NCI-H1436 (cell line): ENCODE measurements at regions not wholly inside any gene's neighbourhood (a gene's known extent, or its start where the extent isn't known, plus 50 kb on each side); places are given as distances from the start of the nearest gene placed in this dataset.

Source experiments
- DNase-seq: peaks from one replicate; lab custom pipeline; 2025; lab: John Stamatoyannopoulos, UW

DNA sequence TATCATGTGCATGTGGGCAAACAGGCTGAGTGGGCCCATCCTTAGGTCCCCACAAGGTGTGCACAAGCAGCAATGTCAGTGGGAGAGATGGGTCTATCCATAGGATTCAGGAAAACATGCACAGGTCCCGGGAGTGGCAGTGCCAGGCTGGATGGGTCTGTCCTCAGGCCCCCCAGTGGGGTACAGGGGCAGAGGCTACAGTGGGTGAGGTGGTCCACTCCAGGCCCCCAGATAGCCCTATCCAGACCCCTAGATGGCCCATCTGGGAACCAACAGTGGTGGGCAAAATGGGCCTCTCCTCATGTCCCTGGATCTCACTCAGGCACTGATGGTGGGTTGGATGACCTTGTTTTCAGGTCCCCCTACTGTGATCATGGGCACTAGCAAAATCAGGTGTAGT lies 277.8 kb upstream of the SYT1 start:
- DNase-seq: no peak

DNA sequence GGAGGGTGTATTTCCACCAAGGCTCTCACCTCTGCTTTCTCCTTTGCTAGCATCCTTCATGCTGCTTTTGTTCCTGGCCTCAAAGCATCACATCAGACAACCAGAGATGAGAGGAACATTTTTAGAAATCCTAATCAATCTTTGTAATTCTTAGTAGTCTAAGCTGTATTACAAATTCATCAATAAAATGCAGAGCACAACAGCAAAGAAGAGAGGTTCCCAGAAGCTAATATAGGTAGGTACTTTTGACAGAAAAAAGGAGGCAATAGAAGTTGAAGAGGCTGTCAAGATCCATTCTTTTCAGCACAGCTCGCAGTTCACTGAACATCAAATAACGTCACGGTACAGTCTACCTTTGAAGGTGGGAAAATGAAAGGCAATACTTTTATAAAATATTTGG lies 265.2 kb upstream of the SYT1 start:
- no peak for DNase-seq

DNA sequence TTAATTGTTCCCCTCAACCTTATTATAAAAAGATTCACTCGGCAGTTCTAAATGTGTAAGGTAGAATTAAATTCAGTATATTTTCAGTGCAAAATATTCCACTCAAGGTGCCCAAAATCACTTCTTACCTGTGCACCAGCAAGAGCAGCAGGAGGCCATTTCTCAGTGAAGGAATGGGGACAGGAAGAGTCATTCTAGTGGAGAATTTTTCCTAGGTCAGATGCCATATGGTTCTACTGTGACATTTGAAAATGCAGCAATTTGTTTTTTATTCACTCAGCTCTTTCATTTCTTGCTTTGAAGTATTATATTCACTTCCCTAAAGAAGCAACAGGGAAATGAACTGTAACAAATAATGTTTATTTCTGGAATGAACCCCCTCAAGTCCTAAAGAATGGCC lies 264.0 kb upstream of the SYT1 start:
- no peak for DNase-seq

DNA sequence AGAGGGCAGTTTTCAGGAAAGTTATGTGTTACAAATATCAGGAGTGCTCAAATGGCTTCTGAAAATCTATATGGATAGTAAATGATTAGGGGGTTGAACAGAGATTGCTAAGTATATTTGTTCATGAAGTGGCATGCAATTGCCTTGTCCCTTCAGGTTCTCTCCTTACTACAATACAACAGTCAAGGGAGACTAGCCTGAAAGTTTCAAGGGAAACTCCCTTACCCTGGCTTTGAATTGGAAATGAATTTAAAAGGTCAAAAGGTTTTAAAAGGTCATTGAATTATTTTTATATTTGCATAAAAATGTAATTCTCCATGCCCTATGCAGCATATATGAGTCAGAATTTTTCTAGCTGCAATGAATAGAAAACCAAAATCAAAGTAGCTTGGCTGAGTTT lies 253.1 kb upstream of the SYT1 start:
- no peak for DNase-seq

DNA sequence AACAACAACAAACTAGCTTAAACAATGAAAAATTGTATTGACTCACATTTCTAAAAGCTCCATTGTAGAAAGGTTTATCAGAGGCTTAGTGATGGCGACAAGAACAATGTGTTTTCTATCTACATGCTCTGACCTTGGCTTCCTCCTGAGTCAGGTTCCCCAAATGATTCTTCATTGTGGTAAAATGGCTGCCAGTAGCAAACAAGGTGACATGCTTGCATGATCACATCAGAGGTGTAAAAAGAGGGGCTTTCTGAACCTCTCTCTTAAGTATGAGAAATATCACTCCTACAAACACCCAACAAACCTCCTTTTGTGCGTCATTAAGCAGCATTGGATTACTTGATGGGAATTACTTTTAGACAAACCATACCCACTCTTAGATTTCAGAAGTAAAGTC lies 252.4 kb upstream of the SYT1 start:
- DNase-seq: no peak

DNA sequence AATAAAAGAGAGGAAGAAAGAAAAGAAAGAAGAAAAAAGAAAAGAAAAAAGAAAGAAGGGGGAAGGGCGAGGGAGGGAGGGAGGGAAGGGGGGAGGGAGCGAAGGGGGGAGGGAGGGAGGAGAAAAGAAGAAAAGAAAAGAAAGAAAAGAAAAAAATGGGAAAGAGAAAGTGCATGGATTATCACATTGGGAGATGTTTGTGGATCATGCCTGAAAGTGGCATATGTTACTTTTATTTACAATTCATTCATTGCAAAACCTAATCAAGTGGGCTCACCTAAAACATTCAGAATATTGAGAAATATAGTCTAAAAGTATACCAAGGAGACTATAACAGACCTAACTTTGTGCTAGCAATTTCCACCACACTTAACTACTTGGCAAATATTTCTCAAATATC lies 246.9 kb upstream of the SYT1 start:
- DNase-seq: no peak

DNA sequence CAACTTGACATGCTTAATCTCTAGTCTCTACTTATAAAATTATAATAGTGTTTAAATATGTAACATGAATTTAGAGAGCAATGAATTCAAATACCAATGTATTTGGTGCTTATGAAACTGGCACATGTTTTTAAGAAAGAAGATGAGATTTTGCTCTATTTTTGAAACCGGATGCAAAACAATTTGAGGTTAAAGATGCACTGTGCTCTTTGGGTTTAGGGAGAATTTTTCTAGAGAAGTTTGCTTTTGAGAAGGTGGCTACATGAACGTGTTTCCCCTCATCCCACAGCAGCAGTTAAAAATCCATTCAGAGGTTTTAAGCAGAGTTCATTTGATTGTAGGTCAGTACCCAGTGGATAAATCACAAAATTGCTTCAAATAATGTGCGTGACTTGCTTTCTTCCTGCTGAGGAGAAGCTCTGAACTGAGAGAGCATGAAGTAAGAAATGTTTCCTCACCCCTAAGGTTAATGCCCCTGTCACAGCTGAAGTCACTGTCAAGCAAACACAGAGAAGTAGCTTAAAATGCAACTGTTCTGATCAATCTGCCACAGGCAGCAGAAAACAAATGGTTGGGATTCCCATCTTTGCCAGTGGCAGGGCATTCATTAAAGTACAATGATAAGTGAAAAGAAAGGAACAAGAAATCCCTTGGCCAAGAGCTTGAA lies 241.9 kb upstream of the SYT1 start:
- no peak for DNase-seq

DNA sequence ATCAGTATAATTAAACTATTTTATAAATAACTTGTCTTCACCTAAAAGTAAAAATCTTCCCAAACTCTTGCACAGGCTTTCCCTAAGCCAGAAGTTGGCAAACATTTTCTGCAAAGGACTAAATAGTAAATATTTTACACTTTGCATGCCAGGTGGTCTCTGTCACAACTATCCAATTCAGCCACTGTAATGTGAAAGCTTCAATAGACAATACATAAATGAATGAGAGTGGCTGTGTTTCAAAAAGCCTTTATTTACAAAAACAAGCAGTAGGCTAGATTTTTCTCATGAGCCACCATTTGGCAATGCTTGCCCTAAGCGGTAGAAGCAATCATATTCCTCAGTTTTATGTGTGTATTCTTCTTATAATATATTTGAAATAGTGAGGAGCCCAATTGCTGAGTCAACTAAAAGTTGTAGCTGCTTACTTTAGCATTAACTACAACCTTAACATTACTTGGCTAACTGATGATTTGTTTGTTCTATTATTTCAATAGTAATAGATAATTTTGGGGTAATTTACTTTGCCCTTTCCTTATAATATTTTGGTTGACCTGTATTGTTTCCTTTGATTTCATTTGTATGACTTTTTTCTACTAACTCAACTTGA lies 236.0 kb upstream of the SYT1 start:
- DNase-seq: no peak

DNA sequence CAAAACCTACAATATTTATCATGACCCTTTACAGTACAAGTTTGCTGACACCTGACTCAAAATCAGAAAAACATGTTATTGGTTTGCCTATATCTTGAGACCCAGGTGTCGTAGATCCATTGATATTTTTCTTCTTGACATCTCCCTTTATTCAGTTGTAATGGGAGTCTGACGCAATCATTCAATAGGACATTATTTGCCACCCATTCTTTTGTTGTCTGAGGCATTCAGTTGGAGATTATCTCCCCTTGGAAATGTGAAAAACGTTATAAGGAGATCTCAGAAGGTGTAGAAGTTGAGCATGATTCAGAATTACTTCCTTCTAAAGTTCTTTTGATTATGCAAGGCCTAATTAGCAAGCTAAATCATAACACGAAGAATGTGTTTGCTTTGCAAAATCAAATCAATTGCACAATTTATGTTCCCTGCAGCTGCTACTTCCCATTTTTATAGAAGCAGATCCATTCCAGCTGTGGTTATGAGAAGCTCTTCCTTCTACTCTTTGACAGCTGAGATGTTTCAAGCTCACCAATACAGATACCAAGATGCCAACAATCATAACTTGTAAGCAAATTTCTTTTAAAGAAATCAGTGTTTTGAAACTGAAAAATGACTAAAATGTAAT lies 228.2 kb upstream of the SYT1 start:
- DNase-seq: no peak

DNA sequence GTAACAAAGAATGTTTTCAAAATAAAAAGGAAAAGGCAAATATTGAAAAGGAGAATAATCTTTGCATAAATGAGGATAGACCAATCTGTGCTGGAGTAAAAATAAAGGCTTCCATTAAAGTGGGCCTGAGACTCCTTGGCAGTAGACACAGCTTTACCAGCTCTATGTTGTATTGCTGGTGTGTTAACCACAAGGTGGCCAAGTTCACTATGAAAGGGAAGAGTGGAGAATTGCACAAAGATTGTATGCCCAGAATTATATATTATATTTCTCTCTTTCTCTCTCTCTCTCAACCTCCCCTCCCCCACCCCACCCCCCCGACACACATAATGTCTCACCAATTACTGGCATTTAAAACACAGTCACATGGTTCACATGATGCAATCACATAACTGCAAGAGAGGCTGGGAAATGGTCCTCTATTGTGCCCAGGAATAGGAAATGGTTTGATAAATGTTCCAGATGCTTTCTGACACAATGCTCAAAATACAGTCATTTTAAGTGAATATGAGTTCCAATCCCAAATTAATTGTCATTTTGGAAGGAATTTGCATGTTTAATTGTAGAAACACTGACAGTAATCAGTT lies 222.6 kb upstream of the SYT1 start:
- DNase-seq: no peak

DNA sequence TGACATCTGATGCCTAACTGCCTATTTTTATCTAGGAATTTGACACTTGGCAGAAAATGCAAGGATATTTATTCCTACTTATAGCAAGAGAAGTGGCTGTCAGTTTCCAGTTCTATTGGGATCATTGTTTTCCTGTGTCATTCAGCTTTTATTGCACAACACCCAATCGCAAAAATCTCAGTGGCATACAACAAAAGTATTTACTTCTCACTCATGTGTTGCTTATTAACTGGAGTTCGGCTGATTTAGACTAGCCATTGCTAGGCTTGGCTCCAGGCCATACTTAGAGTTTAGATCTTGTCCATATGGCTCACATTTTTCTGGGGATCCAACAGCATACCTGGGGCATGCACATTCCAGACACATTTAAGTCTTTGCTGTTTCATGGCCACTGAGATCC lies 218.6 kb upstream of the SYT1 start:
- DNase-seq: no peak

DNA sequence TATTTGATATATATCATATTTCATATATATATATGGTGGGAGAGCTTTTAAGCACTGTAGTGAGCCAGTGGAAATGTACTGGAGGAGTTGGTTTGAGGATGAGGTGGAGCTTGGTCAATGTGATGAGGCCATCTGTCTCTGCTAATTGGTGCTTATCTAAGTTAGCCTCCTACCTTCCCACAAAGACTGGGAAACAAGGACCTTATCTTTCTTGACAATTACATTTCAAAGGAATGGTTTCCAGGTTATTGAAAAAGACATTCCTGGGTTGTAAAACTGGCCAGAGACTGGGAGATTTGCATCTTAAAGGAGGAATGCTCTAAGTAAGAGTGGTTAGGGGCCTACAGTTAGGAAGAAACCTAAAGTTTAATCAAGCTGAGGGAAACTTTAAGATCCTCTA lies 212.8 kb upstream of the SYT1 start:
- DNase-seq: no peak

DNA sequence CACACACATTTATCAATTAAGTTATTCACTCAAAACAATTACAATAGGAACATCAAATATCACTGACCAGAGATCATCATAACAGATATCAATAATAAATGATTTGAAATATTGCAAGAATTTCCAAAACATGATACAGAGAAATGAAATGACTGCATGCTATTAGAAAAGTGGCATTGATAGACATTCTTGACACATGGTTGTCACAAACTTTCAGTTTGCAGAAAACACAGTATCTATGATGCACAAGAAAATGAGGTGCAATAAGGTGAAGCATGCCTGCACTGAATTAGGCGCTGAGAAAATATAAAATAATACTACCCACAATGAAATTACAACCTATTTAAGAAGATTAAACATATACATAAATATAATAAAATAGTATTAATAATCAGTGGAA lies 198.0 kb upstream of the SYT1 start:
- DNase-seq: no peak

DNA sequence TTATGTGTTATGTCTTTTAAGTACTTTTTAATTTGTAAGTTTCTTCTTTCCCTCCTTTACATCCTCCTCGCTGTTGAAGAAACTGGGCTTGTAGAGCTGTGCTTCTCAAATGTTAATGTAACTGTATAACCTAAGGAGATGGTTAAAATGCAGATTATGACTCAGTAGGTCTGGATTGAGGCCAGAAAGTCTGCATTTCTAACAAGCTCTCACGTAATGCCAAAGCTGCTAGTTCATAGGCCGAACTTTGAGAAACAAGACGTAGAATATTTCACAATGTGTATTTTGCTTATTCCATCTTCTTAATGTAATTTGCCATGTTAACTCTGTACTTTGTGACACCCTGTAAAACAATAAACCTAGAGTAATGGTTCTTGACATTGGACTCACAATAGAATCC lies 193.3 kb upstream of the SYT1 start:
- no peak for DNase-seq

DNA sequence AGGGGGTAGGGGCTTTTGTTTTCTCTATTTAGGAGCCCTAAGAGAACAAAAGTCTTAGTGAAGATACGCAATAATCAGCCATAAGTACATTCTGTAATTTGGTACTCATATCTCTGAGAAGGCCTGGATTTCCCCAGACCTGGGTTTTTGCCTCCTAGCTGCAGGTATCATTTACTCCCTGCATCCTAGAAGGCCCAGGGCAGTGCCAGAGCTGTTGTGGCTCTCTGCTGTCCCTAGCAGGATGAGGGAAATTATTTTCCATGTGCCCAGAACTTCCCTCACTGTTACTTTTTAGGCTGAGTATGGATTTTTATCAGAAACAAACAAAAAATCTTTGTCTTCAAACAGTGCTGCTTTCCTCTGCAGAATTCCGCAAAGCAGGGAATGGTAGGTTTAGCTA lies 192.5 kb upstream of the SYT1 start:
- no peak for DNase-seq

DNA sequence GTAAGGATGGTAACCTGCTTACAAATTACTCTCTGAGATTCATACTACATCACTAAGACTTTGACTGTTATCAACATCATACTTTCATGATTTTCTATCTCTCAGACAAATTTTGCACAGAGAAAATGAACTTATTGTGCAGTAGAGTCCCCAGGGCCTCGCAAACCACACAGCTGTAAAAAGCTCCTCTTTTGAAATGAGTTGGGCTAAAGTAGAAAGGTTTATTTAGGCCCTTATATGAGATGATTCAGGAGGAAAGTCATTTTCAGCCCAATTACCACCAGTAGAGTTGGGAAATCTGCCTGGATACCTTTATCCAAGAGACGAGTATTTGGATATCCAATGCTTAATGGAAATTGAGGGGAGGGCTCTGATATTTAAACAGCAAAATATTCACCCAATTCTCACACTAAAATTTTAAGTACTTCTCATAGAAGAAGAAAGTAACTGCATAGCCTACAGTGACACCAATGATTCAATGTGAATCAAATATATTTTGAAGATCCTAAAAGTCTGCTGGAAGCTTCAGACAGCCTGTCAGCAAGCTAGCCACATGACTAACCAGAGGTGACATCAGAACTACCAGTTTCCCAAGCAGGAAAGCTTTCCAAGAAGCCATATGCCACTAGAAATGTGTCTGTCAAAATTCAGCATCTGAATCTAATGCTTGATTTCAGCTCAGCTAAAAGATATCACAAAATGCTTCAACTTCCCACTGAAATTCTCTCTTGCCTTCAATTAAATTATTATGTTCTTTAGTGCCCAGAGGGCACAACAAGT lies 190.1 kb upstream of the SYT1 start:
- DNase-seq: no peak

DNA sequence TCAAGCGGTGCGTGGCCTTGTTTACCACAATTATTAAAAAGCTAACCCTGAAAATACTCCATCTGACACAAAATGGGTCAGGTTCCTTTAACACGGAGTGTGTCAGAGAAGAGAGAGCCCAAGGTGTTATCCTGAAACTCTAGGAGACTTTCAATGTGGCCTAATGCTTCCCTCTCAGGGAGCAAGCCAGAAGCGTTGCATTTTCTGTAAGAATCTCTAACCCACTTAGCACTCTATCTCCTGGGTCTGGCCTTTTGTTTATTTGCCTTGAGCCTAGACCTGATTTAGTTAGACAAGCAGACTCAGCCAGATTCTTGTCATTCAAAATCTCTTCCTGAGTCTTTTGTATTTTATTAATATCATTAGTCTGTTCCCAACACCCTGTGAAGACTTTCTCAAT lies 184.0 kb upstream of the SYT1 start:
- DNase-seq: no peak

DNA sequence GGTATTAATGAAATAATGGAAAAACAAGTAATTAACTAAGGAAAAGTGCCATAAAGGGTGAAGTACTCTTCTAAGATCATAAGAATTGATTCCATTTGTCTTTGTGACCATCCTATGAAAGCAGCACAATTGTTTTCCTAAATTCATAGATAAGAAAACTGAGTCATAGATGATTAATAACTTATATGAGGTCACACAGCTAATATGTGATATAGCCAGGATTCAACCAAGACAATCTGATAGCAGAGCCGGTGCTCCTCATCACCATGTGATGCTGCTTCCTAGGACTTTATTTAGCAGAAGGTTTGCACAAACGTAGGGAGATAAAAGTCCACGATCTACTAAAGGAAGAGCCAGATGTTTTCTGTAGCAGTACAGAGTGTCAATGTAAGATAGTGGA lies 181.5 kb upstream of the SYT1 start:
- DNase-seq: no peak

DNA sequence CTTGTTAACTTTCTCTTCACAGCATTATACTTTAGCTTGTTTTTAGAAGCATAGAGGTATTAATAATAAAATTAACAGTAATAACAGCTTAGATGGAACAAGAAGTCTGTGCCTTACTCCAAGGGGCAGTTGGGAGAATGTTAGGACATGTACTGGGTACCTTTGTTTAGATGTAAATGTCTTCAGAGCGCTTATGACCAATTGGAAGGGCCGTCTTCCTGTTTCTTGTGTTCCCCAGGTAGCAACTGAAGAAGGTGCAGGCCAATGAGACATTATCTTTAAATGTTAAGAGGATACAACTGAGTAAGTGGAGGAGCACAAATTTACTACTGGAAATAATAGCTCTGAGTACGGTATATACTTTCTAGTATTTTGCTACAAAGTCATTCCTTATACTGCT lies 180.9 kb upstream of the SYT1 start:
- no peak for DNase-seq

DNA sequence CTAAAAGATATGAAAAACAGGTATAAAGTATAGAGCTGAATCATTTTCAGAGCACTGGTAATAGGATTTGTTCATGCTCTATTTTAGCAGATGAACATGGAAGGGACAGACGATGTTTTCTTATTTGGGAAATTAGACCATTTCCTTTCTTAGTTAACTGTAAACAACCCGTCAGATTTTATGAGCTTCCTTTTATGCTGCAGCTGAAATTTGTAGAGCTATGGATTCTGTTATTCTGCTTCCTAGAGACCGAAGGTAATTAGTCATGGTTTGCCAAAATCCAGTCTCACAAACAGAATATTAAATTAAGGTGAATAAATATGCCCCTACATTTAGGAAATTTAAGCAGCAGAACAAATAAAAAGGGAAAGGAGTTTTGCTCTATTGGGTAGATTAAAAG lies 180.2 kb upstream of the SYT1 start:
- DNase-seq: no peak

DNA sequence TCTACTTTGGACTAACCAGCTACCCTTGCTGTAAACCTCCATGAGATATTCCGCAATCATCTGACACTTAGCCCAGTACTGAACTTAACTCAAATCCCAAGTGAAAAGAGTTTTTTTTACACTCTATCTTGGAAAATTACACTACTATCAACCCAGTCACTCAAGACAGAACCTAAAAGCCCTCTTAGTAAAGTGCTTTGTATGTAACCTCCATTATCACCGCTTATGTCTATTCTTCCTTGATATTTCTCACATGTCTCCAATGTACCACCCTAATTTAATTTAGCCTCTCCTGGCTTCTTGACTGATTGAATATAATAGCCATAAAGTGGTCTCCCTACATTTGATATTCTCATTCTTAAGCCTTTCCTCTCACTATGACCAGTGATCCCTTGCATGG lies 168.8 kb upstream of the SYT1 start:
- no peak for DNase-seq

DNA sequence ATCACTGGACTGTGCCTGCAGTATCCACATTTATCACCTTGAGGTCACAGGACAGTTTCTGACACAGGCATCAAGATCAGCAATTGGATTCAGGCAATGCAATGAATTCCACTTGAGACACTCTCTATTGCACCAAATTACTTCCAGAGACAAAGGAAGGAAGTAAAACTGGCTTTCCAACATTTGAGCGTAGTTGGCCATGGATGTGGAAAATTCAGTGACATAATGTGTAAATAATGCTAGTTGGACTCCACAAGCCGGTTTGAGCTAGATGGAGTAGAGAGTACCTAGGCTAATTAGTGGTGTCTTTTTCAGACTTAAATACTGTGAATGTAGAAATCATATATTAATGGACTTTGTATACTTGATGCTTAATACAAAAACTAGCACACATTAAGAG lies 168.3 kb upstream of the SYT1 start:
- no peak for DNase-seq
